HL-60 (cell line): ENCODE measurements at regions not wholly inside any gene's neighbourhood (a gene's known extent, or its start where the extent isn't known, plus 50 kb on each side); places are given as distances from the start of the nearest gene placed in this dataset.

Source experiments
- DNase-seq, 2 experiments: peaks; one replicate each; pipeline ENCODE4 v3.0.0-alpha.2; 2010 to 2020; ENCODE audit warnings: low read depth in 1 of 2, low spot score in 1 of 2
- H3K27ac ChIP-seq: fragments of 250-450 bp; sonication (Bioruptor Pico); replicated peaks from 2 replicates; pipeline ENCODE4 v1.5.1; 2020; ENCODE audit warnings: mild to moderate bottlenecking, moderate library complexity
- H3K27me3 ChIP-seq: fragments of 250-450 bp; sonication (Bioruptor Pico); 2 replicates; pipeline ENCODE4 v1.5.1; 2021; ENCODE audit warnings: mild to moderate bottlenecking, moderate library complexity; ENCODE audit not compliant: insufficient read depth, poor library complexity, severe bottlenecking
- H3K4me3 ChIP-seq: replicated peaks from 2 replicates; pipeline ENCODE4 v1.5.1; 2011; ENCODE audit warnings: mild to moderate bottlenecking, control low read depth, low read length; ENCODE audit not compliant: insufficient read depth
- CTCF ChIP-seq: IDR thresholded peaks from one replicate; pipeline ENCODE4 v1.5.1; 2011; ENCODE audit warnings: low read length, control low read depth, inconsistent platforms; ENCODE audit not compliant: insufficient read depth
- GABPA ChIP-seq: IDR thresholded peaks from 2 replicates; pipeline ENCODE4 v1.6.1; 2012; ENCODE audit warnings: low read depth
- POLR2AphosphoS5 ChIP-seq: IDR thresholded peaks from 2 replicates; pipeline ENCODE4 v1.6.1; 2012; ENCODE audit warnings: low read depth
- REST ChIP-seq: IDR thresholded peaks from 2 replicates; pipeline ENCODE4 v1.6.1; 2012; ENCODE audit warnings: low read depth; ENCODE audit not compliant: insufficient replicate concordance
- SPI1 ChIP-seq: IDR thresholded peaks from 2 replicates; pipeline ENCODE4 v1.6.1; 2012; ENCODE audit warnings: low read depth, mild to moderate bottlenecking, borderline replicate concordance

GRCh38 chr7:32223071-32223650 is 153.0 kb upstream of the PDE1C start:
- TF ChIP-seq REST, result no peak
- no peak for TF ChIP-seq CTCF
- TF ChIP-seq POLR2AphosphoS5, result no peak
- TF ChIP-seq SPI1, result no peak
- no peak for TF ChIP-seq GABPA
- H3K27me3 ChIP-seq, result no peaks in the 10 kb centered on the region

GRCh38 chr7:32222251-32222900 is 152.2 kb upstream of the PDE1C start:
- H3K4me3 ChIP-seq, result no peak overlapping the region
- no peak for DNase-seq
- H3K27ac ChIP-seq, result no peak overlapping the region
- TF ChIP-seq GABPA, result no peak
- TF ChIP-seq CTCF, result no peak
- TF ChIP-seq REST, result no peak
- TF ChIP-seq SPI1, result no peak
- TF ChIP-seq POLR2AphosphoS5, result no peak
- H3K27me3 ChIP-seq, result no peaks in the 10 kb centered on the region

More at GRCh38 chr7:32223071-32223650, 153.0 kb upstream of the PDE1C start:
- DNase-seq, result no peak
- no peak overlapping the region for H3K4me3 ChIP-seq
- no peak overlapping the region for H3K27ac ChIP-seq

GRCh38 chr7:32221736-32222135 is 151.5 kb upstream of the PDE1C start:
- H3K27ac ChIP-seq, result no peak overlapping the region
- no peak for TF ChIP-seq REST
- TF ChIP-seq POLR2AphosphoS5, result no peak
- no peak for TF ChIP-seq CTCF
- TF ChIP-seq GABPA, result no peak
- TF ChIP-seq SPI1, result no peak
- H3K27me3 ChIP-seq, result no peaks in the 10 kb centered on the region
- no peak overlapping the region for H3K4me3 ChIP-seq
- no peak for DNase-seq
